ENCODE measurements at regions not wholly inside any gene's neighbourhood (a gene's known extent, or its start where the extent isn't known, plus 50 kb on each side); places are given as distances from the start of the nearest gene placed in this dataset.

DNA sequence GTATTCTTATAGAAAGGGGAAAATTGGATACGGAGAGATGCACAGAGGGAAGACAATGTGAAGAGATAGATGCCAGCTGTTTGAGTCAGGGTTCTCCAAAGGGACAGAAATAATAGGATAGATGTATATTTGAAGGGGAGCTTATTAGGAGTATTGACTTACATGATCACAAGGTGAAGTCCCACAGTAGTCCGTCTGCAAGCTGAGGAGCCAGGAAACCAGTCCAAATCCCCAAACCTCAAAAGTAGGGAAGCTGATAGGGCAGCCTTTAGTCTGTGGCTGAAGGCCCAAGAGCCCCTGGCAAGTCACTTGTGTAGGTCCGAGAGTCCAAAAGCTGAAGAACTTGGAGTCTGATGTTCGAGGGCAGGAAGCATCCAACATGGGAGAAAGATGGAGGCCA lies 569.6 kb upstream of the LARGE1 start:
- TF ChIP-seq SMC3 (IDR thresholded peaks at IDR 0.05), result no peak
- TF ChIP-seq ZC3H11A (IDR thresholded peaks at IDR 0.05), result no peak
- TF ChIP-seq ESRRA (IDR thresholded peaks at IDR 0.05; ENCODE audit: borderline replicate concordance, low read length), result no peak
- TF ChIP-seq, protein P1, sequence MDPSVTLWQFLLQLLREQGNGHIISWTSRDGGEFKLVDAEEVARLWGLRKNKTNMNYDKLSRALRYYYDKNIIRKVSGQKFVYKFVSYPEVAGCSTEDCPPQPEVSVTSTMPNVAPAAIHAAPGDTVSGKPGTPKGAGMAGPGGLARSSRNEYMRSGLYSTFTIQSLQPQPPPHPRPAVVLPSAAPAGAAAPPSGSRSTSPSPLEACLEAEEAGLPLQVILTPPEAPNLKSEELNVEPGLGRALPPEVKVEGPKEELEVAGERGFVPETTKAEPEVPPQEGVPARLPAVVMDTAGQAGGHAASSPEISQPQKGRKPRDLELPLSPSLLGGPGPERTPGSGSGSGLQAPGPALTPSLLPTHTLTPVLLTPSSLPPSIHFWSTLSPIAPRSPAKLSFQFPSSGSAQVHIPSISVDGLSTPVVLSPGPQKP (IDR thresholded peaks at IDR 0.05; ENCODE audit: low read depth, low read length), result no peak
